HG03139 (cell line): ENCODE measurements at regions not wholly inside any gene's neighbourhood (a gene's known extent, or its start where the extent isn't known, plus 50 kb on each side); places are given as distances from the start of the nearest gene placed in this dataset.
A peak's percentile ranks its signal among the peaks of the same experiment; 100 is the strongest.

Source experiments
- ATAC-seq: cut with Tn5 transposase; IDR thresholded peaks from one replicate; pipeline ENCODE4 v1.9.1; 2021; ENCODE audit not compliant: unreplicated experiment

GRCh38 chr10:10503772-10504171 is 513.9 kb upstream of the CELF2 start:
- no peak for ATAC-seq

- no peak for ATAC-seq
Observed at GRCh38 chr10:10508211-10508610, 509.5 kb upstream of the CELF2 start.

GRCh38 chr10:10510179-10510578 is 507.5 kb upstream of the CELF2 start:
- no peak for ATAC-seq

- ATAC-seq: no peak
Observed at GRCh38 chr10:10513067-10513466, 504.6 kb upstream of the CELF2 start.

GRCh38 chr10:10513898-10514297 is 503.8 kb upstream of the CELF2 start:
- no peak for ATAC-seq

GRCh38 chr10:10514797-10515196 is 502.9 kb upstream of the CELF2 start:
- no peak for ATAC-seq

- no peak for ATAC-seq
Observed at GRCh38 chr10:10515479-10516204, 502.0 kb upstream of the CELF2 start.

- no peak for ATAC-seq
Observed at GRCh38 chr10:10516346-10517130, 501.1 kb upstream of the CELF2 start.

- ATAC-seq: no peak
Observed at GRCh38 chr10:10517866-10518265, 499.8 kb upstream of the CELF2 start.

- no peak for ATAC-seq
Observed at GRCh38 chr10:10519674-10520073, 498.0 kb upstream of the CELF2 start.

- peak; percentile 86 for ATAC-seq
Observed at GRCh38 chr10:10520491-10521385, 496.9 kb upstream of the CELF2 start.

GRCh38 chr10:10526846-10527245 is 490.8 kb upstream of the CELF2 start:
- ATAC-seq: no peak

- ATAC-seq: no peak
Observed at GRCh38 chr10:10527861-10528562, 489.7 kb upstream of the CELF2 start.

- ATAC-seq: no peak
Observed at GRCh38 chr10:10528563-10528910, 489.1 kb upstream of the CELF2 start.

- no peak for ATAC-seq
Observed at GRCh38 chr10:10530313-10530712, 487.4 kb upstream of the CELF2 start.

GRCh38 chr10:10532236-10532635 is 485.4 kb upstream of the CELF2 start:
- no peak for ATAC-seq

GRCh38 chr10:10532826-10533225 is 484.8 kb upstream of the CELF2 start:
- no peak for ATAC-seq

- ATAC-seq: no peak
Observed at GRCh38 chr10:10533437-10533836, 484.2 kb upstream of the CELF2 start.

GRCh38 chr10:10538326-10538725 is 479.3 kb upstream of the CELF2 start:
- no peak for ATAC-seq

GRCh38 chr10:10540398-10540797 is 477.3 kb upstream of the CELF2 start:
- no peak for ATAC-seq

- ATAC-seq: no peak
Observed at GRCh38 chr10:10542477-10542876, 475.2 kb upstream of the CELF2 start.
